ENCODE measurements at regions not wholly inside any gene's neighbourhood (a gene's known extent, or its start where the extent isn't known, plus 50 kb on each side); places are given as distances from the start of the nearest gene placed in this dataset.

GRCh38 chr11:23138761-23139160, 278.5 kb upstream of the CCDC179 start:
- no peak for TF ChIP-seq CTCF (IDR thresholded peaks at IDR 0.05)
- TF ChIP-seq ZFX (IDR thresholded peaks at IDR 0.05; ENCODE audit: borderline replicate concordance): no peak
